HG03025 (cell line): ENCODE measurements at regions not wholly inside any gene's neighbourhood (a gene's known extent, or its start where the extent isn't known, plus 50 kb on each side); places are given as distances from the start of the nearest gene placed in this dataset.
"Not testable (repeated sequence)": the region's sequence is repeated elsewhere in the genome, so short reads cannot be mapped to it uniquely, and the experiment has no call there.

Experiments
- ATAC-seq: cut with Tn5 transposase; IDR thresholded peaks from one replicate; pipeline ENCODE4 v1.9.1; 2021; ENCODE audit warnings: mild to moderate bottlenecking, moderate library complexity; ENCODE audit not compliant: unreplicated experiment, low FRiP score

DNA sequence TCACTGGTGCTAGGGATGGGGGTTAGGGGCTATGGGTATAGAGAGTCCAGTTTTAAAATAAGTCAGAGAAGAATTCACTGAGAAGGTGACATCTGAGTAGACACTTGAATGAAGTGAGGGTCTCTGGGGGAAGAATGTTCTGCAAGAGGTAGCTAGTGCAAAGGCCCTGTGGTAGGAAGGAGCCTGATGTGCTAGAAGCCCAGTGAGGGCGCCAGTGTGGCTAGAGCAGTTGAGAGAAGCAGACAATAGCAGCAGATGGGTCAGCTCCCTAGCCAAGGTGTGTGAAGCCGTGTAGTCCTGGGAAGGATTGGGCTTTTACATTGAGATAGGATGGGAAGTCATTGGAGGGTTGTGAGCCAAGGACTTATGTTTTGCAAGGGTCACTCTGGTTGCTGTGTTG, 105.8 kb upstream of the PELI1 start:
- no peak for ATAC-seq

- no peak for ATAC-seq
Measured at GRCh38 chr2:64250751-64251423, 106.7 kb upstream of the PELI1 start.

GRCh38 chr2:64251497-64252250, 107.5 kb upstream of the PELI1 start:
- ATAC-seq: no peak

- not testable (repeated sequence) for ATAC-seq
Measured at GRCh38 chr2:64252251-64252978, 108.2 kb upstream of the PELI1 start.

DNA sequence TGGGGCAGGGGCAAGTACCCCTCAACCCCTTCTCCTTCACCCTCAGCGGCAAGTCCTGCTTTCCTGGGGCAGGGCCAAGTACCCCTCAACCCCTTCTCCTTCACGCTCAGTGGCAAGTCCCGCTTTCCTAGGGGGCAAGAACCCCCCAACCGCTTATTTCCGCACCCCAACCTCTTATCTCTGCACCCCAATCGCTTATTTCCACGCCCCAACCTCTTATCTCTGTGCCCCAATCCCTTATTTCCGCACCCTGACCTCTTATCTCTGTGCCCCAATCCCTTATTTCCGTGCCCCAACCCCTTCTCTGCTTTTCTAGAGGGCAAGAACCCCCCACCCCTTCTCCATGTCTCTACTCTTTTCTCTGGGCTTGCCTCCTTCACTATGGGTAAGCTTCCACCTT, 109.2 kb upstream of the PELI1 start:
- not testable (repeated sequence) for ATAC-seq

GRCh38 chr2:64258566-64258965, 114.3 kb upstream of the PELI1 start:
- ATAC-seq: no peak

DNA sequence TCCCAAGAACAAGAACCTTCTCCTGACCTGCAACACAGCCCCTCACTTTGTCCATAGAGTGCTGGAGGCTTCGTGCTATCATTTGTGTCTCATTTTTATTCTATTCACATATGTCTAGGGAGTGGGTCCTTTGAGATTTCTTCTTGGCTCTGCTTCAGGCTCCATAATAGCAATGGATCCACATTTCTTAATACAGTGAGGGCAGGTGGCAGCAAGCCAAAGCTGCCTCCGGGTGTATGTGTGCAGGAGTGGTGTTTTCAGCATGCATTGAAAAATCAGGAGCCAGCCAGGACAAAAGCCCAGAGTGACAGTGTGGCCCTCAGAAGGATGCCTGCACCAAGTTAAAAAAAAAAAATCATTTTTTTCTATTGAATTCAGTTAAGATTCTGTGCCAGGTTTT, 115.1 kb upstream of the PELI1 start:
- ATAC-seq: no peak

DNA sequence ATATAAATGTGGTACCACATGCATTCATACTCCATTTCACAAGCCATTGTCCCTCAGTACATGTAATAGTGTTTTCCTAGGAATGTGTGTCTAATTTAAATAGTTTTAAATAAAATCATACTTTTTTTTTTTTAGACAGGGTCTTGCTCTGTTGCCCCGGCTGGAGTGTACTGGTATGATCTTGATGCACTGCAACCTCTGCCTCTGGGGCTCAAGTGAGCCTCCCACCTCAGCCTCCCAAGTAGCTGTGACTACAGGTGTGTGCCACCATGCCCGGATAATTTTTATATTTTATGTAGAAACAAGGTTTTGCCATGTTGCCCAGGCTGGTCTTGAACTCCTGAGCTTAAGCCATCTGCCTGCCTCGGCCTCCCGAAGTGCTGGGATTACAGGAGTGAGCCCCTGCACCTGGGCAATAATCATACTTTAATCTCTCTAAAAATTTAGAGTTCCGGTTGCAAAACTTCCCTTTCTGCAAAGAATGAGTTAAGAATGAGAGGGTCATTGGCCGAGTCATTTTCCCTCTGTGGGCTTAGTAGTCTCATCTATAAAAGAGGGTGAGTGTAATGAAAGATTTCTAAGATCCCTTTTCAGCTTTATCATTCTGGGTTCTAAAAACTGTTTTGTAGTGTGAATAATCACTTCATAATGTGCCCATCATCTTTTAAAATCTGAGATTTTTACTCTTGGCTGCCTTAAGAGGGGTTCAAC, 116.0 kb upstream of the PELI1 start:
- ATAC-seq: no peak

- peak; percentile 74 for ATAC-seq
Measured at GRCh38 chr2:64260817-64261216, 116.6 kb upstream of the PELI1 start.

- ATAC-seq: no peak
Measured at GRCh38 chr2:64262071-64262470, 117.9 kb upstream of the PELI1 start.

DNA sequence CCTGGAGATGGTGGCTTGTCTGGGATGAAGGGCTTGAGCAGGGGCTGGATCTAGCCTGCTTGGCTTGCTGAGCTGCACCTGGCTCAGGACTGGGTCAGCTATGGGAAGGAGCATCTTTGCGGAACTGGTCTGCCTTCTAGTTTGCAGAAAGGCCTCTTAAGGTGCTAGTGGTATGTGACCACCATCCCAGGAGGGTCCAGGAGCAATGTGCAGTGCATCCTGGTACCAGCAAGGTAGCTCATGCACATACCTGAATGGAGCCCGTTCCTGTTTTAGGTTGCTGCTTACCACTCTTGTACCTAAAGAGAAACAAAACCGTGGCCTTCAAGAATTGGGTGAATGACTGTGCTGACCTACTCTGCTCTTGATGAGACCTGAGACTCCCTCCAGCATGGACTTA, 118.6 kb upstream of the PELI1 start:
- ATAC-seq: no peak

DNA sequence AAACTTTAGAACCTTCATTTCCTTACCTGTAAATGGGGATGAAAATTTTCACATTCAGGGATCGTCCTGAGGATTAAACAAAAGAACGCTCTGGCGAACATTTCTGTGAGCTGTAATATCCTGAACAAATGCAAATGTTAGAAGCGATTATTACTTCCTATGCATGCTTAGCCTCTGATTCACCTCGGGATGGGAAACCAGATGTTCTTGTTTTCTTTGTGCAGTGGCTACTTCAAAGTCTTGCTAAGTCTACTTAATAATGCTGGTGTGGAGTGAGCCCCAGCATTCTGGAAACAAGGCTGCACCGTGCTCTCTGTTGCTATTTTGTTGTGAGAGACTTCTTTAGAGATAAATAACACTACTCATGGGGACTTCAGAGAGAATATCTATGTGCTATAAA, 119.1 kb upstream of the PELI1 start:
- ATAC-seq: no peak

GRCh38 chr2:64267699-64268098, 123.5 kb upstream of the PELI1 start:
- no peak for ATAC-seq

GRCh38 chr2:64268330-64269048, 124.3 kb upstream of the PELI1 start:
- ATAC-seq: no peak

GRCh38 chr2:64273524-64274398, 129.5 kb upstream of the PELI1 start:
- no peak for ATAC-seq

GRCh38 chr2:64274399-64275173, 130.4 kb upstream of the PELI1 start:
- no peak for ATAC-seq

DNA sequence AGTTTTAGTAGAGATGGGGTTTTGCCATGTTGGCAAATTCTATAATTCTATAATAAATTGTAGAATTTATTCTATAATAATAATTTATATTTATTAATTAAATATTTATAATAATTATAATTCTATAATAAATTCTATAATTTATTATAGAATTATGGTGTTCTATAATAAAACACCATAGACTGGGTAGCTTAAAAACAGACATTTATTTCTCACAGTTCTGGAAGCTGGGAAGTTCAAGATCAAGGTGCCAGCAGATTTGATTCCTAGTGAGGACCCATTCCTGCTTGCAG, 130.9 kb upstream of the PELI1 start:
- ATAC-seq: no peak

DNA sequence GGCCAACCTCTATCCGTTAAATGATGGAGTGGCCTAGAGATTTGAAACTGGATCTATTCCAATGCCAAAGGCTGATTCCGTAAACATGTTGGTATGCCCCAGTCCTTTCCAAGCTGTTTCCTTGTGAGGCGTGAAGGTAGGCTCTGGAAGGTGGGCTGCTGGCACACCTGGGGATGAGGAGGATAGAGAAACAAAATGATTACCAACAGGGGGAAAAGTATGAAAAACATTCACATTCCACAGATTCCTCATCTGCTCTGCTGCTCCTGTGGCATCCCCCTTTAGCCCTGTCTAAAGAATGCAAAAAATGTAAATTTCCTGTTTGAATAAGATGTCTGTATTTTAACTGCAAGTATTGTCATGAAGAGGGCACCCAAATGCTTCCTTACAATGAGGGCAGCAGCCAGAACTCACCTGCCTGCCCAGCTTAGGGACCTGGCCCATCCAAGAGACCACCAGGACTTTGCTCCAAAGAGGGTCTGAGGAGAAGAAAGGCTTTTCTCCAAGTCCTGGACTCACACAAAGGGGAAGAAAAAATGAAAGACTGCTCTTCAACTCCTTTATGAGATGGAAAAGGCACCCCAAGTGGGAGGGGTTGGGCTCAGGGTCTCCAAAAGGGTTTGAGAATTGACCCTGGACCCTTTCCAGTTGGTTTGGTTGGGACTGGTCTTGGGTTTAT, 132.3 kb upstream of the PELI1 start:
- ATAC-seq: no peak
